HG02852 (cell line): ENCODE measurements at regions not wholly inside any gene's neighbourhood (a gene's known extent, or its start where the extent isn't known, plus 50 kb on each side); places are given as distances from the start of the nearest gene placed in this dataset.

Source experiments
- ATAC-seq: cut with Tn5 transposase; IDR thresholded peaks from one replicate; pipeline ENCODE4 v1.9.1; 2021; ENCODE audit warnings: mild to moderate bottlenecking, moderate library complexity; ENCODE audit not compliant: unreplicated experiment

DNA sequence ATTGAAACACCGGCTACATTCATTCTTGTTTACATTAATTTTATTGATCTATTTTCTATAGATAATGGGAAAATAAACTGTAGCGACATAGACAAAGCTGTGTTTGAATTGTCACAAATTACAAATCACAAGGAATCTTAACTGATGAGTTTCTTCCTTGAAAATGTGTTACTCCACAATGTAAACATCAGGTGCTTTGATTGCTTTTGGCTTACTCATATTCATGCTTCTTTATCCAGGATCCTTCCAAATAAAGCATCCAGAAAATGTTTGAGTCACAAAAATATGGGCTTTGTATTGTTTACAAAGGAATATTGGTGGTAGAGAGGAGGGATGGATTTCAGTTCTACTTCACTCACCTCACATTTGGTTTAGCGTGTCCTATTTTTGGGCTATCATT lies 64.0 kb downstream of the BMP2 start:
- ATAC-seq: no peak

DNA sequence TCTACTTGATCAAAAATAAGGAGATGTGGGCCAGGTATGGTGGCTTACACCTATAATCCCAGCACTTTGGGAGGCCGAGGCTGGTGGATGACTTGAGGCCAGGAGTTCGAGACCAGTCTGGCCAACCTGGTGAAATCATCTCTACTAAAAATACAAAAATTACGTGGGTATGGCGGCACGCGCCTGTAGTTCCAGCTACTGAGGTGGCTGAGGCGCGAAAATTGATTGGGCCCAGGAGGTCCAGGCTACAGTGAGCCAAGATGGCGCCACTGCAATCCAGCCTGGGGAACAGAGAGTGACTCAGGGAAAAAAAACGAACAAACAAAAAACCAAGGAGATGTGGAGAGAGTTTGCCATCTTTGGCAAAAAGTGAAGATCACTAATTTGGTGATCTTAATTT lies 65.3 kb downstream of the BMP2 start:
- ATAC-seq: no peak

DNA sequence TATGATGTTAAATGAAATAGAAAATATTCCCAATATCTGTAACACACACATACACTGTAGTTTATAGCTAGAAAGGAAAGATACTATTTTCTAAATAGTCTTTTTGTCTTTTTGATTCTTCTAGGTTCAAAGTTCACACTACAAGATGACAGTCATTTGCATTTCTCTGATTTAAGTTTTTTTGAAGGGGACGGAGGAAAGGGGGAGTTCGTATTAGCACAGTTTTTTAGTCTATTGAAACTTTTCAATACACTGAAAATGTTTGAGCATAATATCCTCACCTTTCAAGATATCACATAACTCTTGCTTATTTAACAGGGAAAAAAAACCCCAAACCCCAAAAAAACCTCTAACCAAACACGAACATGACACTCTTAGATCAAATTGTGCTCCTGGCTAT lies 68.1 kb downstream of the BMP2 start:
- no peak for ATAC-seq

DNA sequence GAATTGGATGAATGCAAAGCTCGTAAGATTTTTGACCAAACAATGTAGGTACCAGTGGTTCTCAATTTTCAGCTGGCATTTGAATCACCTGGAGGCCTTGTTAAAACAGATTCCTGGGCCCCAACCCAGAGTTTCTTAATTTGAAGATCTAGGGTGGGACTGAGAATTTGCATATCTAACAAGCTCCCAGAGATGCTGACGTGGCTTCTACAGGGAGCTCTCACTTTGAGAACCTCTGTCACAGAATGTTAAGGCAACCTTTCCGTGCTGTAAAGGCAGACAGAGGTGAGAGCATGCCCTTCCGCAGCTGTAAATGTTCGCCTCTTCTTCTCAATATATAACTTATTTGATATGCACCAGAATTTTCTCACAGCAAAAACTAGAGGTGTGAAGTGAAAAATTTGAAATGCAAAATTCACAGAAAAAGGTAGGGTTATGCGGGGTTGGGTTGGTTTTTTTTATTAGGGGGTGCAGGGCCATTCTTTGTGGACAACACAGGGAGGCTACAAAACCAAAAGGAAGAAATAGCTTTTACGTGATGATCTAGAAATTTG lies 69.4 kb downstream of the BMP2 start:
- ATAC-seq: no peak

DNA sequence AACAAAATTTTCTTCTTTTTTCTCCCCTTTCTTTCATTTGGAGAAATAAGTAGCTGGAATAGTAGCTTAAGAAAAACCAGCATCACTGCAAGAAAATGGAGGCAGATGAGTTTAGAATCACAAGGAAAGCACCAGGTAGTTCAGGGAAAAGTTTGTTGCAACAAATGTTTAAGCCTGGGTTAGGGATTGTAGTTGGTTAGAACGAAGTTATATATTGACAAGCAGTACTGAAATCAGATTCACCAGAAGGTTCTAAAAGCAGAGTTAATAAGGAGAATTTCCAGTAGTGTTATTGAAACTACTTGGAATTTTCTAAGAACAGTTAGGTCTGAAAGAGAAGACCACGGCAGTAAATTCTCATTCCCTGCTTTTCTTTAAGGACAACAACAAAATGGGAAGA lies 70.2 kb downstream of the BMP2 start:
- ATAC-seq: no peak

DNA sequence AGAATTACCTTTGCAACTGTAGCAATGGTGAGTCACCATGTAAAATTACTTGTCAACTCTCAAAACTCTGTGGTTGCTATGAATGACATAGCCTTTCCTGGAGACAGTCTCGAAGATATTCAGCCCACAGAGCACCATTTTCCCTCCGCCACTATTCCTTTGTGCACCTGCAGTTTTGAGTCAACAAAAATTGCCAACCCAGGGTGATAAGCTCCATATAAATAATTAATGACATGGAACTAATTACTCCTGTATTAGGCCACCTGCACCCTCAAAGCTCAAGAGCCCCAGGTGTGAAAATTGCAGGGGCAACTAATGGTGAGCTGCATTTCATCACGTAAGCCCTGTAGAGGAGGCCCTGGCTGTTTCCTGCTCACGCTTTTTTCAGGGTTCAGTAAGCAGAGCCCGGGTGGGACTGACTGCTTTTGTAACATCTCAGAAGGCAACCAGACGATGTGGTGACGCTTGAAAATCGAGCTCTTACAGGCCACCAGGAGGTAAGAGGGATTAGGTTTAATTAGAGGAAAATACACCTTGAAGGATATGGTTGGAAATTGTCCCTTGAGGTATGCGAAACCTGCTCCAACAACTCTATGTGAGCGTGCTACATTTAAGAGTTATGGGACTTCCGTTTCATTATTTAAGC lies 70.8 kb downstream of the BMP2 start:
- ATAC-seq: no peak

DNA sequence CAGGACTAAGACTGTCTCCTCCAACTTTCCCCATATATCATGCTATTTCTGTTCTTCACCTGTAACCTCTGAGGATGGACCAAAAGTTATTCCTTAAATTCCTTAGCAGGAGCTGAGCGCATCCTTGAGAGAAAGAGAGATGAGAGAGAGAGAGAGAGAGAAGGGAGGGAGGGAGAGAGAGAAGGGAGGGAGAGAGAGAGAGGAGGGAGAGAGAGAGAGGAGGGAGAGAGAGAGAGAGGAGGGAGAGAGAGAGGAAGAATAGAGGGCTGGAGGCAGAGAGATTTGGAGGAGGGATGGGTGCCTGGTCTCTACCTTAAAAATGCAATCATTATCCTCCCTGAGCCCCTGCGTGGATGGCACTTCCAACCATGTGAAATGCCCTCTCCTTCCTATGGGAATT lies 73.6 kb downstream of the BMP2 start:
- ATAC-seq: no peak

DNA sequence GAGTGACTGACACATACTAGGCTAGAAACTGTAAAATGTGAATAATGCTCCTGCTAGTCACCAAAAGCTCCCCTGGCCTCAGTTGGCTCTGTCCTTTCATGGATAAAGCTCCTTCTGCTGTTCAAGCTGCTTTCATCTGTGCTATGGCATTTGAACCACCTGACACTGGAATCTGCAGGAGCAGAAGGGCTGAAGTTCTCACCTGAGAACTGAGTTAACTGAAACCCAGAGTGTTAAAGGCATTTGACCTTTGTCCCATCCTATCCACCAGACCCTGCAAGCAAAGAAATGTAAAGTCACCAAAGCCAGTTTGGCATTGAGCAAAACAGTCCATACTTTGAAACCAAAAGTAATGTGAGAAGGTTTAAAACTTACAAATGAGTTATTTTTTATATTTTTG lies 77.7 kb downstream of the BMP2 start:
- ATAC-seq: no peak

DNA sequence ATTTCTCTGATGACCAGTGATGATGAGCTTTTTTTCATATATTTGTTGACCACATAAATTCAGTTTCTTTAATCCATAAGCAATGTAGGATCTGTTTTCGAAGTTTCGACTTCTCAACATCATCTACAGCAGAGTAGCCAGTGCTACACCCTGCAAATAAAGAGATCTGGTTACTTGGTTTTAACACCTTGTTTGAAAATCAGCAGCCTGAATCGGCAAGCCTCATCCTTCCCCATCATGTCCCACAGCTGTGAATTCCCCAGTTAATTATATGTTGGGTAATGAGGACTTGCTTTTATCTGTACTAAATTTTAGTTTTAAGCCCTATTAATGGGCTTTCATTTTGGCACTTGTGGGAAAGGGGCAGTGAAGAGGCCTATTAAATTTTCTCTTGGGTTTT lies 80.6 kb downstream of the BMP2 start:
- ATAC-seq: no peak

DNA sequence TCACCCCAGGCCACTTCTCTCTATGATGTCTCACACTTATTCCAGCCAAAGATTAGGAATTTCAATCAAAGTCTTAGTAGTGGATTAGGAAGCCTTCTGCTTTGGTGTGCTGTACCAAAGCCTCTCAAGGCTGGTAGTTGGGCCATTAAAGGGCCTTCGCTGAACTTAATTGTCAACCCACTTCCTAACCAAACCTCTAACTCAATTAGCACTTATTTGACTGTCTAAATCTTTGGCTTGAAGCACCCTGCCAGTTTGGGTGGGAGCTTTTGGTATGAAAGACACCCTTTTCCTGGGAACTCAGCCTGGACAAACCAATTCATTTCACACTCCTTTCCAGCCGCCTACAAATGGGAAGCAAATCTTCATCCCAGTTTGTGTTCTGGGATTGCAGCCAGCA lies 81.5 kb downstream of the BMP2 start:
- no peak for ATAC-seq

DNA sequence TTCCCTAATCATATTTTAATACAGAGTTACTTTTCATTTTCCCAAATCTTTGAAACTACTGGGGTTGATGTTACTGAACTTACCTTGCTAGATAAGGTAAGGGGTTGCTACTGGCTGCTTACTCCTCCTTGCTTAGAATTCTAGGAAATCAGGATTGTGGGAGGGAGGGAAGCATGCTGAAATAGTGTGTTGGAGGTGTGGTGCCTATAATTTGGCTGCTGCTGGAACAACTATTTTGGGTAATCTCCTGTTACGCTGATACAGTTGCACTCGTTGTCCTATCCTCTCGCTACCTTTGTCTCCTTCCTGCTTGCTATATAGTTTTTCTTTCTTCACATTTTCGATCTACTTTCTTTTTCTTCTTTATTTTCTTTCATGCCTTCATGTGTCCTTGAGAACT lies 83.7 kb downstream of the BMP2 start:
- ATAC-seq: no peak

DNA sequence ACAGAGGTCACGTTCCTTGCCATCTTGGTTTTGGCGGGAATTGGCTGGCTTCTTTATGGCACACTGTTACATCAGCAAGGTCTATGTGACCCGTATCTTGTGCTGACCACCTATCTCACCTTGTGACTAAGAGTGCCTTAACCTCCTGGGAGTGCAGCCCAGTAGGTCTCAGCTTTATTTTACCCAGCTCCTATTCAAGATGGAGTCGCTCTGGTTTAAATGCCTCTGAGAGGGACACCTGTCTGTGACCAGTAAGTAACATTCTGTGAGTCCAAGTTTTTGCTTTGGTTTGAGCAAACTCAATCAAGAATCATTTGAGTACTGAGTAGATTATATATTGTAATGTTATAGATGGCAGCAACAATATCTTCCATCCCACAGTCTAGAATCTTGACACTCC lies 85.0 kb downstream of the BMP2 start:
- ATAC-seq: no peak

DNA sequence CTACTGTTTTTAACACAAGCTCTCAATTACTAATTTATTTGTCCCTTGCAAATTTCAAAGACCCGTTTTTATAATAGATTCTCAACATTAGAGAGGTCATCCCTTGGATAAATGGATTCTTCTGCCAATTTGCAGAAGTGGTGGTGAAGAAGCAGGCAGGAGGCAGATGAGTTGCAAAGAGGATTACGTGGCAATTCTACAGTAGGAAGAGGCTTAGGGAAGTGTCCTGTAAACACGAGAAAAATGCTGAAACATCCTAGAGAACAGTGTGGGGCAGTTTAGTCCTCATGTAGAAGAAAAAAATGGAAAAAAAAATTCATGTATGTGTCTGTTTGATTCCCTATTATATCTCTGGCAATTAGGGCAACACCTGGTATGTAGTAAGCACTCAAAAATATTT lies 87.6 kb downstream of the BMP2 start:
- no peak for ATAC-seq

DNA sequence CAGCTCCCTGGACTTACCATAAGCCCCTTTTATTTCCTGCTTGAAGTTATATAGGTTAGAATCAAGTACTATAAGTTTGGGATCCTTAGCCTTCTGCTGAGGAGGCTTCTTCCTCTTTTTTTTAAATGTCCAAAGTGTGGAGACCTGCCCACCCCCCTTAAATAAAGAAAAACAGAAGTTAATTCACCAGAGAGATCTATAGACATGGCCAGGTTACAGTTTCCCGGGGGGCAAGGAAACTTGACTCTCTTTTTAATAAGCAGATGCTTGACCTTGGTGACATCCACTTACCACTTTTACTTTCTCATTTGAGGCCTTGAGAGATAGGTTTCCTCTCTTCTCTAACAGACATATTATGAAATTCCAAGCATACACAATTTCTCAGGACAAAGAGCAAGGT lies 88.3 kb downstream of the BMP2 start:
- ATAC-seq: no peak

DNA sequence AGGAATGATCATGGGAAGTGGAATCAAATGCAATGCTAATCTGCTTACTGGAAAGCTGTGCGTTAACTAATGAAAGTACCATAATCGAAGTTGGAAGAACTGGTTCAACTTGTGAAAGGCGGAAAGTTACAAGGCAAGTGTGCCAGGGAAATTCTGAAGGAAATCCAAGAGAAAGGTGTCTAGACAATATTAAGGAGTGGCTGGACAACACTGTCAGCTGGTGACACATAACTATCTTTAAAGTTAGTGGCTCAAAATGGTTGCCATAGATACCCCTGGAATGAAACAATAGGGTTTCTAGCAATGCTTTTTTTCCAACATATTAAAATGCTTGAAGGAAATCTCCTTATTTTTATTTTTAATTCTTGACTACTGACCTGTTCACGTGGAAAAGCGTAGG lies 90.4 kb downstream of the BMP2 start:
- no peak for ATAC-seq

DNA sequence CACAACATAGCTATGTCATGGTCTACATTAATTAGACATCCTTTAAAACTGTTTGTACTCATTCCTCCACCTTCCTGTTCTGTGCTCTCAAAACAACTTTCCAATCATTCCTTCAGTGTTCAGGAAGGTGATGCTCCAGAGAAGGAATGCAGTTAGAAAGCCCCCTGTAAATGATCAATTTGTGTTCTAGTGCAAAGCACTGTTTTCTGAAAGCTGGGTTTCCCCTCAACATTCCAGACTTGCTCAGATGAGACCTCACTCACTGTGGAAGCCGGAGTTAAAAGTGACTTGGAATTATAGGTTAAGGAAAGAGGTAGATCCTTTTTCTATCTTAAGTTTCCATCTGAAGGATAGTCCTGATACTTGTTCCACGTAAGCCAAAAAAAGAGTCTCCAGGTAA lies 95.9 kb downstream of the BMP2 start:
- no peak for ATAC-seq

DNA sequence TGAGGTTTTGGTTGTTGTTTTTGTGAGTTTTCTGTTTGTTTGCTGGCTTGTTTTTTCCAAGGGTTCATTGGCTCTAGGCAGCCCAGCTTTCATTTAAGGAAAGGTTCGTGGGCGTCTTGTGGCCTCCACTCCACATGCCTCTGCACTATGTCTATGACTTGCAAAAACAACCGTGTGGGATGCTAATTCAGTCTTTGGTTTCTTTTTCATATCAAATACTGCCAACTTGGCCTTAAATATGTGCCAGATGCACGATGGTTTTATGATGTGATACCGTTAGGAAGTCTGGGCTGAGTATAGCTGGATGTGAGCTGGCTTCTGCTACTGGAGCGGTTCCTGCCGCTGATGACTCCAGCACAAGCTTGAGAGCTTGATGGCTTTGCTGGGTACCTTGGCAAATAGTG lies 96.3 kb downstream of the BMP2 start:
- ATAC-seq: no peak

DNA sequence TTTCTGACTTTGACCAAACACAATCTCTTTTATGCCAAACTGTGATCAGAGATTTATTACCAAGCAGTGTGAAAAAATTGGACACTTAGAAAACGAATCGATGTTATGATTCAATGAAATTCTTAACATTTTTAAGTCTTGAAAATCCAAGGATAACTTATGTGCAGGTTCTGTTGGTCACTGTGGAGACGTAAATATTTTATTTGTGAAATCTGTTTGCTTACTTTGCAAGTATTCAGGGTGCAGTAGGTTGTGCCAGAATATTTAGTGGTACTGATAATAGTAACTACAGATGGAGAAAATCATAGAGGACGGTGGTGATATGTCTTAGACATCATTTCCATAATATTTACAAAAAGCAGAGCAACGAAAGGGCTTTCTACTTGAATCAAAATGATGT lies 97.3 kb downstream of the BMP2 start:
- ATAC-seq: no peak

DNA sequence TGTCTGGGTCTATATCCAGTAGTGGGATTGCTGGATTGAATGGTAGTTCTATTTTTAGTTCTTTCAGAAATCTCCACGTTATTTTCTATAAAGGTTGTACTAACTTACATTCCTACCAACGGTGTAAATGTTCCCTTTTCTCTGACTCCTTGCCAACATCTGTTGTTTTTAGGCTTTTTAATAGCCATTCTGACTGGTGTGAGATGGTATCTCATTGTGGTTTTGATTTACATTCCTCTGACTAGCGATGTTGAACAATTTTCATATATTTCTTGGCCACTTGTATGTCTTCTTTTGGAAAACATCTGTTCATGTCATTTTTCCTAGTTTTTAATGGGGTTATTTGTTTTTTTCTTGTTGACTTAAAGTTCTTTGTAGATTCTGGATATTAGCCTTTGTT lies 99.3 kb downstream of the BMP2 start:
- ATAC-seq: no peak

DNA sequence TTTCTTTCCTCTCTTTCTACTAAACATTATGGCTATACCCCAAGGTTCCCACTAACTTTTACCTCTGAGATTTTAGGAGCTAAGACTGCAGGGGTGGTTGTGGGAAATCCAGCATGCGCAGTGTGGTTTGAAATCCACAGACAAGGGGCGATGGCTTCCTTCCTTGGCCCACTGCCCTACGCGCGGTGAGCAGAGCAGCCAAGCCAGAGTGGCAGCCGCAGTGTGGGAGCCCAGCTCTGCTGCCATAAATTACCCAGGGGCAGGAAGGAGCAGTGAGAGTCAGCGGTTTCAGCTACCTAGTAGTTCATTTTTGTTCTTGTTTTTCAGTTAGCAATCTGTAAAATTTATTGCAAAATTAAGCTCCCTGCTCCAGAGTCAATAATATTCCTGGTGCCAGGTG lies 101.4 kb downstream of the BMP2 start:
- ATAC-seq: no peak

DNA sequence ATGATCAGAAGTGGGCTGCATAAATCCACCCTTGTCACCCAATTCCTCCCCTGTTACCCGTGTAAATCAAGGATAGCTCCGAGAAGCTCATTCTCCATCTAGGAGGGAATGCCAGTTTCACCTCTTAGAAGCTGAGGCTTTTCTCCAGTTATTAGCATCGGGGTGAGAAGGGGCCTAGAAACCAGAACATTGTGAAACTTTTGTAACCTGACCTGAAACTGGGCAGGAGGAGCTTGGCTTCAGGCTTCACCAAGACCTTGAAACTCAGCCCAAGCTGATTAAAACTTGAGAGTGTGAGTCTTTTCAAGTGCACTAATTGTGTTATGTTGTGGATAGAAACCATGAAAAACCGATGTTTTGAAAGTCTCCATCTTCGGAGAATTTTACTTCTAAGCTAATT lies 103.1 kb downstream of the BMP2 start:
- ATAC-seq: no peak

DNA sequence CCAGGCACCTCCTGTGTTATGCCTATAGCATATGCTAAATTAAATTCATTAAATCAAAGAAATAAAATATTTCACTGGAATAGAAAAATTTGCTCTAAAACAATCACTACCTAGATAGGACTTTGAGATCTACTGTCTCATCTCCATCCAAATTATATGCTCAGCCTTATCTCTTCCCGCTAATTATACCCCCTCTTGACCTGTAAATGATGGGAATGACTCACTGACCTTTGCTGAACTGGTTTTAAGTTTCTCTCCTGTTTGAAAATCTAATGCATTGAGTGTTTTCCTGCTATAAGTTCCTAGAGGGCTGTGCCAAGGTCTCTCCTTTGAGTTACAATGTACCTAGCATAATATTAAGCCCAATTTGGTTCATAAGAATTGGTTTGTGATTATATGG lies 110.1 kb downstream of the BMP2 start:
- ATAC-seq: no peak

DNA sequence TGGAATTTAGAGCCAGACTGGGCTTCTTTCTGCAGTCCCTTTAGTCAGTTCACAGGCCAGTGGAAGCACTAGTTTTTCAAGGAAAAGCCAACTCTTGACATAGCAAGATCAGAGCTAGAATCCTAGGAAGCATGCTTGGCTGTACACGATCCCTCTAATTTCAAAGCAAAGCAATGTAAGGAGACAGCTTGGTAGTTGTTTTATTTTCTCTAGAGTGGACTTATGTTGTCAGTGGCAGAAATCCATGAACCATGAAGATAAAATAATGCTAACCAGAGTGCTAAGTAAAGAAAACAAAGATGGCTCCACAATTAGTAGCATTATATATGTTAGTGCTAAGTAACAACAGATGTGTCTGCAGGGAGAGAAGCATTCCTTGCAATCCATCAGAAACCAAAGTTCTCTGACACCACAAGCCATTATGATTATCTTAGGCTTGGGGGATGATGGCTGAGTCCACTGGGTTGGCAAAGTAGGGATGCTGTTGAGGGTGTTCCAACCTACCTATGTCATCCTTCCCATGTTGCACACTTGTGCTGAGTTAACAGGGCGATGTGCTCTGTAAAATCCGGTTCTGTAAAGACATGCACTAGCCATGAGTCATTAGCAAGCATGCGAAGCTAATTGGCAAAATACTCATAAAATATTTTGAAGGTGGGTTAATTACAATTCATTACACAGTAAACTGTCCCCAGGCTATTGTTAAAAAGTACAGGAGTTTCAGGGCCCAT lies 115.2 kb downstream of the BMP2 start:
- no peak for ATAC-seq
